Activated naive CD8-positive, alpha-beta T cell treated with anti-CD3 and anti-CD28 coated beads, Interleukin-2, amount 10 ng/mL, durations not matched to agents 7 days and 5 days (primary cell): ENCODE measurements at regions not wholly inside any gene's neighbourhood (a gene's known extent, or its start where the extent isn't known, plus 50 kb on each side); places are given as distances from the start of the nearest gene placed in this dataset.
"Not testable (repeated sequence)": the region's sequence is repeated elsewhere in the genome, so short reads cannot be mapped to it uniquely, and the experiment has no call there.

Experiments used
- ATAC-seq: fragments of 150-1000 bp; cut with Tn5 transposase; one replicate; pipeline ENCODE4 v1.10.0; 2021; ENCODE audit warnings: low read depth, moderate library complexity
- POLR2A ChIA-PET: fragments of 350-600 bp; sonication (Branson Sonifier 250); formaldehyde crosslinking; loops from one replicate; lab custom pipeline; 2021; ENCODE audit warnings: antibody characterized with exemption; lab: Charles Lee
- DNase-seq: peaks from one replicate; pipeline ENCODE4 v3.0.0; 2021
- H3K27ac Mint-ChIP-seq: one replicate; pipeline ENCODE4 v1.8.0; 2022; ENCODE audit warnings: mild to moderate bottlenecking, mixed read lengths
- H3K27me3 Mint-ChIP-seq: one replicate; pipeline ENCODE4 v1.8.0; 2022; ENCODE audit warnings: mild to moderate bottlenecking, moderate library complexity, mixed read lengths
- H3K36me3 Mint-ChIP-seq: one replicate; pipeline ENCODE4 v1.8.0; 2021; ENCODE audit warnings: mild to moderate bottlenecking, mixed read lengths
- H3K4me1 Mint-ChIP-seq: one replicate; pipeline ENCODE4 v1.8.0; 2021; ENCODE audit warnings: mixed read lengths
- H3K4me3 Mint-ChIP-seq: one replicate; pipeline ENCODE4 v1.8.0; 2022; ENCODE audit warnings: mild to moderate bottlenecking, moderate library complexity, mixed read lengths
- H3K9me3 Mint-ChIP-seq: one replicate; pipeline ENCODE4 v1.8.0; 2021; ENCODE audit warnings: mixed read lengths

GRCh38 chr7:96800122-96800521 is 90.5 kb upstream of the SEM1 start:
- POLR2A ChIA-PET = no interaction called here
- DNase-seq (no peak), ATAC-seq (no peak)
- no peaks in the 10 kb centered on the region for H3K36me3 Mint-ChIP-seq
- H3K4me1 Mint-ChIP-seq = no peaks in the 10 kb centered on the region
- no peak overlapping the region for H3K4me3 Mint-ChIP-seq
- H3K27me3 Mint-ChIP-seq = peaks cover 18% of the 10 kb centered on the region
- H3K27ac Mint-ChIP-seq = no peak overlapping the region
- H3K9me3 Mint-ChIP-seq = no peaks in the 10 kb centered on the region

- H3K27me3 Mint-ChIP-seq = peaks cover 23% of the 10 kb centered on the region
- ATAC-seq = no peak
- H3K36me3 Mint-ChIP-seq = no peaks in the 10 kb centered on the region
Observed at GRCh38 chr7:96800824-96801223, 91.2 kb upstream of the SEM1 start.

GRCh38 chr7:96819111-96819700 is 109.6 kb upstream of the SEM1 start:
- H3K36me3 Mint-ChIP-seq = no peaks in the 10 kb centered on the region
- DNase-seq (no peak), ATAC-seq (no peak)
- no peaks in the 10 kb centered on the region for H3K4me1 Mint-ChIP-seq
- POLR2A ChIA-PET = no interaction called here
- peaks cover 25% of the 10 kb centered on the region for H3K27me3 Mint-ChIP-seq
- no peaks in the 10 kb centered on the region for H3K9me3 Mint-ChIP-seq
- H3K27ac Mint-ChIP-seq = no peak overlapping the region
- no peak overlapping the region for H3K4me3 Mint-ChIP-seq

More at GRCh38 chr7:96800824-96801223, 91.2 kb upstream of the SEM1 start:
- DNase-seq = no peak
- no peaks in the 10 kb centered on the region for H3K4me1 Mint-ChIP-seq
- POLR2A ChIA-PET = no interaction called here
- no peak overlapping the region for H3K4me3 Mint-ChIP-seq
- H3K9me3 Mint-ChIP-seq = no peaks in the 10 kb centered on the region
- no peak overlapping the region for H3K27ac Mint-ChIP-seq

GRCh38 chr7:96821131-96821530 is 111.5 kb upstream of the SEM1 start:
- H3K9me3 Mint-ChIP-seq, ATAC-seq, H3K36me3 Mint-ChIP-seq, H3K4me3 Mint-ChIP-seq, POLR2A ChIA-PET, H3K27ac Mint-ChIP-seq, H3K4me1 Mint-ChIP-seq, DNase-seq: not testable (repeated sequence)
- peaks cover 29% of the 10 kb centered on the region for H3K27me3 Mint-ChIP-seq

GRCh38 chr7:96822824-96823223 is 113.2 kb upstream of the SEM1 start:
- Mint-ChIP-seq H3K9me3 (no peaks in the 10 kb centered on the region), H3K27me3 (peaks cover 33% of the 10 kb centered on the region), H3K36me3 (no peaks in the 10 kb centered on the region), H3K27ac (no peak overlapping the region), H3K4me1 (no peaks in the 10 kb centered on the region), H3K4me3 (no peak overlapping the region)
- no peak for ATAC-seq
- DNase-seq = no peak
- POLR2A ChIA-PET = no interaction called here

GRCh38 chr7:96823274-96823673 is 113.6 kb upstream of the SEM1 start:
- DNase-seq (no peak), ATAC-seq (no peak)
- Mint-ChIP-seq H3K36me3 (no peaks in the 10 kb centered on the region), H3K9me3 (no peaks in the 10 kb centered on the region), H3K4me3 (no peak overlapping the region), H3K27ac (no peak overlapping the region), H3K27me3 (peaks cover 33% of the 10 kb centered on the region), H3K4me1 (no peaks in the 10 kb centered on the region)
- POLR2A ChIA-PET = no interaction called here

GRCh38 chr7:96824686-96825085 is 115.0 kb upstream of the SEM1 start:
- POLR2A ChIA-PET = no interaction called here
- Mint-ChIP-seq H3K36me3 (peaks cover under 1% of the 10 kb centered on the region), H3K27ac (no peak overlapping the region), H3K4me3 (no peak overlapping the region), H3K9me3 (peaks cover under 1% of the 10 kb centered on the region), H3K4me1 (no peaks in the 10 kb centered on the region), H3K27me3 (peaks cover 29% of the 10 kb centered on the region)
- DNase-seq (no peak), ATAC-seq (no peak)

- peaks cover 2% of the 10 kb centered on the region for H3K36me3 Mint-ChIP-seq
- H3K4me3 Mint-ChIP-seq = no peak overlapping the region
- no peak for ATAC-seq
- no peaks in the 10 kb centered on the region for H3K4me1 Mint-ChIP-seq
- H3K27me3 Mint-ChIP-seq = peaks cover 28% of the 10 kb centered on the region
- H3K27ac Mint-ChIP-seq = no peak overlapping the region
- DNase-seq = no peak
- POLR2A ChIA-PET = no interaction called here
- peaks cover 2% of the 10 kb centered on the region for H3K9me3 Mint-ChIP-seq
Observed at GRCh38 chr7:96825285-96825684, 115.6 kb upstream of the SEM1 start.

GRCh38 chr7:96826089-96826488 is 116.4 kb upstream of the SEM1 start:
- Mint-ChIP-seq H3K9me3 (peaks cover 4% of the 10 kb centered on the region), H3K36me3 (peaks cover 2% of the 10 kb centered on the region), H3K4me3 (no peak overlapping the region), H3K27ac (no peak overlapping the region), H3K27me3 (peaks cover 32% of the 10 kb centered on the region), H3K4me1 (no peaks in the 10 kb centered on the region)
- ATAC-seq (no peak), DNase-seq (no peak)
- POLR2A ChIA-PET = no interaction called here

- Mint-ChIP-seq H3K9me3 (peaks cover 4% of the 10 kb centered on the region), H3K4me1 (no peaks in the 10 kb centered on the region), H3K36me3 (peaks cover 2% of the 10 kb centered on the region), H3K27me3 (peaks cover 42% of the 10 kb centered on the region), H3K4me3 (no peak overlapping the region), H3K27ac (no peak overlapping the region)
- POLR2A ChIA-PET = no interaction called here
- ATAC-seq (no peak), DNase-seq (no peak)
Observed at GRCh38 chr7:96827701-96828100, 118.1 kb upstream of the SEM1 start.

GRCh38 chr7:96829121-96829520 is 119.5 kb upstream of the SEM1 start:
- H3K27ac Mint-ChIP-seq, H3K4me1 Mint-ChIP-seq, DNase-seq, ATAC-seq, H3K4me3 Mint-ChIP-seq, POLR2A ChIA-PET, H3K9me3 Mint-ChIP-seq, H3K36me3 Mint-ChIP-seq: not testable (repeated sequence)
- peaks cover 41% of the 10 kb centered on the region for H3K27me3 Mint-ChIP-seq

- H3K27ac Mint-ChIP-seq = no peak overlapping the region
- peaks cover 5% of the 10 kb centered on the region for H3K4me1 Mint-ChIP-seq
- POLR2A ChIA-PET = no interaction called here
- H3K4me3 Mint-ChIP-seq = no peak overlapping the region
- H3K9me3 Mint-ChIP-seq = peaks cover 5% of the 10 kb centered on the region
- no peak for DNase-seq
- H3K27me3 Mint-ChIP-seq = peaks cover 39% of the 10 kb centered on the region
- H3K36me3 Mint-ChIP-seq = peaks cover 4% of the 10 kb centered on the region
- no peak for ATAC-seq
Observed at GRCh38 chr7:96831446-96831845, 121.8 kb upstream of the SEM1 start.

- Mint-ChIP-seq H3K36me3 (peaks cover 4% of the 10 kb centered on the region), H3K9me3 (peaks cover 5% of the 10 kb centered on the region), H3K27me3 (peaks cover 37% of the 10 kb centered on the region), H3K4me3 (no peak overlapping the region), H3K27ac (no peak overlapping the region), H3K4me1 (peaks cover 10% of the 10 kb centered on the region)
- ATAC-seq (no peak), DNase-seq (no peak)
- POLR2A ChIA-PET = no interaction called here
Observed at GRCh38 chr7:96832092-96832662, 122.5 kb upstream of the SEM1 start.

GRCh38 chr7:96833676-96834453 is 124.2 kb upstream of the SEM1 start:
- Mint-ChIP-seq H3K4me1 (peaks cover 25% of the 10 kb centered on the region), H3K27me3 (peaks cover 40% of the 10 kb centered on the region), H3K9me3 (peaks cover 8% of the 10 kb centered on the region), H3K36me3 (peaks cover 8% of the 10 kb centered on the region), H3K27ac (no peak overlapping the region), H3K4me3 (no peak overlapping the region)
- ATAC-seq (no peak), DNase-seq (no peak)
- POLR2A ChIA-PET = no interaction called here
